ENCODE measurements at regions not wholly inside any gene's neighbourhood (a gene's known extent, or its start where the extent isn't known, plus 50 kb on each side); places are given as distances from the start of the nearest gene placed in this dataset.

- DNase-seq: no peak
Observed at GRCh38 chr10:55491712-55492111, 690.7 kb upstream of the PCDH15 start.

GRCh38 chr10:55485827-55486226 is 684.8 kb upstream of the PCDH15 start:
- no peak for DNase-seq

- no peak for DNase-seq
Observed at GRCh38 chr10:55476129-55476528, 675.1 kb upstream of the PCDH15 start.

- DNase-seq: no peak
Observed at GRCh38 chr10:55474258-55474657, 673.2 kb upstream of the PCDH15 start.

- DNase-seq: no peak
Observed at GRCh38 chr10:55470840-55471239, 669.8 kb upstream of the PCDH15 start.

- no peak for DNase-seq
Observed at GRCh38 chr10:55466806-55467504, 665.9 kb upstream of the PCDH15 start.

- no peak for DNase-seq
Observed at GRCh38 chr10:55464083-55464482, 663.1 kb upstream of the PCDH15 start.

- DNase-seq: no peak
Observed at GRCh38 chr10:55460008-55460407, 659.0 kb upstream of the PCDH15 start.

- no peak for DNase-seq
Observed at GRCh38 chr10:55449981-55450380, 649.0 kb upstream of the PCDH15 start.

- DNase-seq: no peak
Observed at GRCh38 chr10:55446441-55447002, 645.5 kb upstream of the PCDH15 start.

GRCh38 chr10:55441777-55442176 is 640.7 kb upstream of the PCDH15 start:
- DNase-seq: no peak

- no peak for DNase-seq
Observed at GRCh38 chr10:55426138-55426537, 625.1 kb upstream of the PCDH15 start.

GRCh38 chr10:55410415-55410885 is 609.4 kb upstream of the PCDH15 start:
- peak; percentile 59 to 90 for DNase-seq

GRCh38 chr10:55404094-55404493 is 603.1 kb upstream of the PCDH15 start:
- no peak for DNase-seq

- no peak for DNase-seq
Observed at GRCh38 chr10:55400075-55400849, 599.2 kb upstream of the PCDH15 start.

- no peak for DNase-seq
Observed at GRCh38 chr10:55398497-55398882, 597.5 kb upstream of the PCDH15 start.

GRCh38 chr10:55397777-55398496 is 596.9 kb upstream of the PCDH15 start:
- DNase-seq: no peak

- no peak for DNase-seq
Observed at GRCh38 chr10:55378196-55378595, 577.2 kb upstream of the PCDH15 start.

GRCh38 chr10:55374917-55375316 is 573.9 kb upstream of the PCDH15 start:
- no peak for DNase-seq

- DNase-seq: no peak
Observed at GRCh38 chr10:55374060-55374459, 573.0 kb upstream of the PCDH15 start.

- no peak for DNase-seq
Observed at GRCh38 chr10:55369670-55370420, 568.8 kb upstream of the PCDH15 start.

- DNase-seq: no peak
Observed at GRCh38 chr10:55368467-55368866, 567.4 kb upstream of the PCDH15 start.

GRCh38 chr10:55367555-55367954 is 566.5 kb upstream of the PCDH15 start:
- no peak for DNase-seq

All from hippocampal formation (tissue), 2 donors.